ENCODE measurements at regions not wholly inside any gene's neighbourhood (a gene's known extent, or its start where the extent isn't known, plus 50 kb on each side); places are given as distances from the start of the nearest gene placed in this dataset.

DNA sequence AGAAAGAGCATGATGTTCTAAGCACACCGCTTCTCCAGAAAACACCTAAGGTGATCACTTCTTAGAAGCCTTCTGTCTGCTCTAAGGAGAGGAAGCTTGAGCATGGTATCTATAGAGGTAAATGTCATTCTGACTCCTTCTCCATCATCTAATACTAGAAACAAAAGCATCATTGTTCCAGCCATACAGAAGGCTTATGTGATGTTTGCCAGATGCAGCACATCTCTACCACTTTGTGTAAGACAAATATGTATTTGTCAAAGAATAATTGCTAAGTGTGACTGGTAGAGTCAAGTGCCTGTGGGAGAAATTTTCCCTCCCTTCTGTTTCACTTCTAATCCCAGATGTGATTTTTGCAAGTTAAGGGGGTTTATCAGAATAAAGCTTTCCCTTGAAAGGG is 217.1 kb downstream of the HS3ST3A1 start:
- TF ChIP-seq, protein P1, sequence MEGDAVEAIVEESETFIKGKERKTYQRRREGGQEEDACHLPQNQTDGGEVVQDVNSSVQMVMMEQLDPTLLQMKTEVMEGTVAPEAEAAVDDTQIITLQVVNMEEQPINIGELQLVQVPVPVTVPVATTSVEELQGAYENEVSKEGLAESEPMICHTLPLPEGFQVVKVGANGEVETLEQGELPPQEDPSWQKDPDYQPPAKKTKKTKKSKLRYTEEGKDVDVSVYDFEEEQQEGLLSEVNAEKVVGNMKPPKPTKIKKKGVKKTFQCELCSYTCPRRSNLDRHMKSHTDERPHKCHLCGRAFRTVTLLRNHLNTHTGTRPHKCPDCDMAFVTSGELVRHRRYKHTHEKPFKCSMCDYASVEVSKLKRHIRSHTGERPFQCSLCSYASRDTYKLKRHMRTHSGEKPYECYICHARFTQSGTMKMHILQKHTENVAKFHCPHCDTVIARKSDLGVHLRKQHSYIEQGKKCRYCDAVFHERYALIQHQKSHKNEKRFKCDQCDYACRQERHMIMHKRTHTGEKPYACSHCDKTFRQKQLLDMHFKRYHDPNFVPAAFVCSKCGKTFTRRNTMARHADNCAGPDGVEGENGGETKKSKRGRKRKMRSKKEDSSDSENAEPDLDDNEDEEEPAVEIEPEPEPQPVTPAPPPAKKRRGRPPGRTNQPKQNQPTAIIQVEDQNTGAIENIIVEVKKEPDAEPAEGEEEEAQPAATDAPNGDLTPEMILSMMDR (IDR thresholded peaks at IDR 0.05; ENCODE audit: control insufficient read depth, extremely low read depth, insufficient read depth) = no peak
- no peak overlapping the region for H3K4me3 ChIP-seq (ENCODE audit: low read depth, low read length)
- no peak for DNase-seq (ENCODE audit: low read depth)

- H3K4me3 ChIP-seq (ENCODE audit: low read depth, low read length) = no peak overlapping the region
- DNase-seq (ENCODE audit: low read depth) = no peak
- TF ChIP-seq, protein P1 (IDR thresholded peaks at IDR 0.05; ENCODE audit: control insufficient read depth, extremely low read depth, insufficient read depth) = no peak
Observed at GRCh38 chr17:13378361-13378760, 223.4 kb downstream of the HS3ST3A1 start.

- no peak overlapping the region for H3K4me3 ChIP-seq (ENCODE audit: low read depth, low read length)
- TF ChIP-seq, protein P1 (IDR thresholded peaks at IDR 0.05; ENCODE audit: control insufficient read depth, extremely low read depth, insufficient read depth) = no peak
- DNase-seq (ENCODE audit: low read depth) = no peak
Observed at GRCh38 chr17:13374203-13375143, 227.3 kb downstream of the HS3ST3A1 start.

DNA sequence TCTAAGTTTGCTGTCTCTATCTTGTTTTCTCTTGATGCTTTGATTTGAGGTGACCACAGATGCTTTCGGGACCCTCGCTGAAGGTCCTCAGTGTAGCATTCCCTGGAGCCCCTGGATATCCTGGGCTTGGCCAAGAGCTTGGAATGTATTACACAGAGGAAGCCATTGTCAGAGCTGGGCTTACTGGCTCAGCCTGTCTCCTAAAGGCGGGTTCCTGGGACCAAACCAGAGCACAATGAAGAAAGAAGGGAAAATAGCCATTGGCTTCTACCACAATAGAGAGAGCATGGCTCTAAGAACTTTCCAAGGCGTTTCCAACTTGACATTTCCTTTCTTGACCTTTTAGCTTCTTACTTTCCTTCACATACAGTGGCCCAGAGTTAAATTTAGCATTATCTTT is 229.3 kb downstream of the HS3ST3A1 start:
- H3K4me3 ChIP-seq (ENCODE audit: low read depth, low read length) = no peak overlapping the region
- DNase-seq (ENCODE audit: low read depth) = no peak
- TF ChIP-seq, protein P1 (IDR thresholded peaks at IDR 0.05; ENCODE audit: control insufficient read depth, extremely low read depth, insufficient read depth) = no peak

DNA sequence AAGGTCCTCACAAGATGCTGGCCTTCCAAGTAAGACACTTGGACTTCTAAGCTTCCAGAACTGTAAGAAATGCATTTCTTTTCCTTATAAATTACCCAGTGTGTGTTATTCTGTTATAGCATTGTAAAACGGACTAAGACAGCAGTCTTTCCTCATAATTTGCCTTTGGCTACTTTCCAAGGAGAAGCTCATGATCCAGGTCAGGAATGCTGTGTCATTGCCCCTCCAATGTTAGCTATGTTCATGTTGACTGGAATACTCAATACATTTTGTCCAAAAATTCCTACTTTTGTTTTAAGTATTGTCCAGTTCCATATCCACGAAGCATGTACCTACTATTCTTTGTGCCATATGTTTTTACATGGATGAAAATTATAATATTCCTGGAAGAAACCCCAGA is 234.6 kb downstream of the HS3ST3A1 start:
- DNase-seq (ENCODE audit: low read depth) = no peak
- TF ChIP-seq, protein P1 (IDR thresholded peaks at IDR 0.05; ENCODE audit: control insufficient read depth, extremely low read depth, insufficient read depth) = no peak
- no peak overlapping the region for H3K4me3 ChIP-seq (ENCODE audit: low read depth, low read length)

DNA sequence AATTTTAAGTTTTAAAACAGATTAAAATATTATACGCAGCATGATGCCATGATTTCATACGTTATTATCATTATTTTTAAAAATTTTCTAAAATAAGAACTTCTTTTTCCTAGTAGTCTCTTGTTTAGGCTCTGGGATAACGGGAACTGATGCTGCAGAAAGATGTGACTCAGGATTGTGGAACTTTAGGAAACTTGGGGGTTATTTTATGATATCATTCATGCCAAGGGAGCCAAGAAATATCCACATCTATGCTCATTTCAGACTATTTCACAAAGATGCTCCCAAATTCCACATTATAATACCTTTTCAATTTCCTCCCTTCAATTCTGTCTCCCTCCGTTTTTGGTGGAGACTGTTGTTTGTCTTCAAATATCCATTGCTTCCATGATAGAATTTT is 236.4 kb downstream of the HS3ST3A1 start:
- TF ChIP-seq, protein P1 (IDR thresholded peaks at IDR 0.05; ENCODE audit: control insufficient read depth, extremely low read depth, insufficient read depth) = no peak
- H3K4me3 ChIP-seq (ENCODE audit: low read depth, low read length) = no peak overlapping the region
- DNase-seq (ENCODE audit: low read depth) = no peak
